Mesenchymal stem cell (in vitro differentiated cells and primary cell): ENCODE measurements at regions not wholly inside any gene's neighbourhood (a gene's known extent, or its start where the extent isn't known, plus 50 kb on each side); places are given as distances from the start of the nearest gene placed in this dataset.

Source experiments
- DNase-seq: peaks from one replicate; pipeline ENCODE4 v3.0.0-alpha.2; 2013
- H2AFZ ChIP-seq: one replicate; pipeline ENCODE4 v1.6.1; 2013; ENCODE audit warnings: low read depth, mild to moderate bottlenecking, control low read depth, inconsistent platforms, low read length, moderate library complexity
- H2AK5ac ChIP-seq: 2 replicates; pipeline ENCODE4 v1.6.1; 2013; ENCODE audit warnings: low read length, moderate library complexity, mild to moderate bottlenecking, inconsistent platforms; ENCODE audit not compliant: severe bottlenecking
- H2BK120ac ChIP-seq: one replicate; pipeline ENCODE4 v1.6.1; 2013; ENCODE audit warnings: low read depth, mild to moderate bottlenecking, inconsistent platforms, low read length, moderate library complexity
- H2BK12ac ChIP-seq, 2 experiments: one replicate each; pipeline ENCODE4 v1.6.1; 2013; ENCODE audit warnings: inconsistent platforms in 2 of 2, low read length in 2 of 2, mild to moderate bottlenecking in 2 of 2, moderate library complexity in 2 of 2, control low read depth in 1 of 2
- H2BK15ac ChIP-seq: one replicate; pipeline ENCODE4 v1.6.1; 2013; ENCODE audit warnings: mild to moderate bottlenecking, low read depth, inconsistent platforms; ENCODE audit not compliant: poor library complexity, severe bottlenecking
- H2BK5ac ChIP-seq: 2 replicates; pipeline ENCODE4 v1.6.1; 2013; ENCODE audit warnings: low read depth, mild to moderate bottlenecking, low read length, control low read depth, inconsistent platforms; ENCODE audit not compliant: poor library complexity, severe bottlenecking
- H3K14ac ChIP-seq, 2 experiments: one replicate each; pipeline ENCODE4 v1.6.1; 2013; ENCODE audit warnings: inconsistent platforms in 2 of 2, low read length in 2 of 2, control low read depth in 1 of 2, mild to moderate bottlenecking in 1 of 2, moderate library complexity in 1 of 2
- H3K18ac ChIP-seq, 2 experiments: one replicate each; pipeline ENCODE4 v1.6.1; 2013; ENCODE audit warnings: inconsistent platforms in 2 of 2, low read length in 2 of 2, control low read depth in 1 of 2, low read depth in 1 of 2, mild to moderate bottlenecking in 1 of 2
- H3K23ac ChIP-seq, 2 experiments: one replicate each; pipeline ENCODE4 v1.6.1; 2013; ENCODE audit warnings: inconsistent platforms in 2 of 2, low read length in 2 of 2, mild to moderate bottlenecking in 2 of 2, moderate library complexity in 2 of 2, control low read depth in 1 of 2
- H3K27ac ChIP-seq: 2 replicates; pipeline ENCODE4 v1.5.1; 2013; ENCODE audit warnings: mild to moderate bottlenecking, moderate library complexity, low read length, control low read depth, inconsistent platforms; ENCODE audit not compliant: poor library complexity, severe bottlenecking
- H3K27me3 ChIP-seq, 2 experiments: 2 replicates each; pipeline versions ENCODE4 v1.6.1 to v1.7.0; 2013; ENCODE audit warnings: low read length in 2 of 2, mild to moderate bottlenecking in 2 of 2, moderate library complexity in 2 of 2, control low read depth in 1 of 2, inconsistent platforms in 1 of 2; ENCODE audit not compliant: control insufficient read depth in 1 of 2, insufficient read depth in 1 of 2
- H3K36me3 ChIP-seq, 2 experiments: 2 replicates each; pipeline versions ENCODE4 v1.6.1 to v1.7.0; 2013; ENCODE audit warnings: low read length in 2 of 2, control low read depth in 1 of 2, inconsistent platforms in 1 of 2, low read depth in 1 of 2, mild to moderate bottlenecking in 1 of 2; ENCODE audit not compliant: insufficient read depth in 2 of 2, control insufficient read depth in 1 of 2
- H3K4ac ChIP-seq, 2 experiments: one replicate each; pipeline ENCODE4 v1.6.1; 2013; ENCODE audit warnings: inconsistent platforms in 2 of 2, low read length in 2 of 2, mild to moderate bottlenecking in 2 of 2, moderate library complexity in 2 of 2, control low read depth in 1 of 2, low read depth in 1 of 2
- H3K4me1 ChIP-seq: 2 replicates; pipeline ENCODE4 v1.6.1; 2013; ENCODE audit warnings: low read depth, low read length, control low read depth; ENCODE audit not compliant: control insufficient read depth, insufficient read depth
- H3K4me2 ChIP-seq: 2 replicates; pipeline ENCODE4 v1.6.1; 2013; ENCODE audit warnings: low read length, mild to moderate bottlenecking, inconsistent platforms; ENCODE audit not compliant: poor library complexity, severe bottlenecking
- H3K4me3 ChIP-seq, 2 experiments: 2 replicates each; pipeline versions ENCODE4 v1.5.1 to v1.7.0; 2013; ENCODE audit warnings: low read length in 2 of 2, mild to moderate bottlenecking in 2 of 2, control low read depth in 1 of 2, low read depth in 1 of 2; ENCODE audit not compliant: insufficient read depth in 1 of 2
- H3K79me1 ChIP-seq: replicated peaks from 2 replicates; pipeline ENCODE4 v1.6.1; 2013; ENCODE audit warnings: mild to moderate bottlenecking, control low read depth, low read length, inconsistent platforms; ENCODE audit not compliant: poor library complexity, severe bottlenecking
- H3K9ac ChIP-seq: 2 replicates; pipeline ENCODE4 v1.7.0; 2013; ENCODE audit warnings: mild to moderate bottlenecking, low read length, moderate library complexity
- H3K9me3 ChIP-seq: 2 replicates; pipeline ENCODE4 v1.7.0; 2013; ENCODE audit warnings: mild to moderate bottlenecking, low read length; ENCODE audit not compliant: control insufficient read depth
- H4K8ac ChIP-seq: one replicate; pipeline ENCODE4 v1.6.1; 2013; ENCODE audit warnings: inconsistent platforms, mild to moderate bottlenecking, low read length, moderate library complexity
- H4K91ac ChIP-seq: one replicate; pipeline ENCODE4 v1.6.1; 2013; ENCODE audit warnings: mild to moderate bottlenecking, low read length, inconsistent platforms
- WGBS: methylation state at CpG from one replicate; pipeline ENCODE4 v1.1.7; 2013; ENCODE audit warnings: mixed read lengths; 5-methylcytosine and 5-hydroxymethylcytosine counted together

- H2BK120ac ChIP-seq: no peak overlapping the region
- no peak overlapping the region for H3K4me2 ChIP-seq
- 82% methylated on average over 3 of the region's 3 CpGs for WGBS
- no peak overlapping the region for H3K27ac ChIP-seq
- H4K8ac ChIP-seq: no peak overlapping the region
- H3K14ac ChIP-seq: no peak overlapping the region
- H2BK12ac ChIP-seq: no peak overlapping the region
- H2AFZ ChIP-seq: no peak overlapping the region
- H3K18ac ChIP-seq: no peak overlapping the region
- H3K4me3 ChIP-seq: no peak overlapping the region
- no peak overlapping the region for H4K91ac ChIP-seq
- peaks cover 0 to 37% of the 10 kb centered on the region in 2 experiments for H3K27me3 ChIP-seq
- H3K4ac ChIP-seq: no peak overlapping the region
- H3K4me1 ChIP-seq: no peaks in the 10 kb centered on the region
- H3K79me1 ChIP-seq: no peaks in the 10 kb centered on the region
- H3K23ac ChIP-seq: no peak overlapping the region
- no peak overlapping the region for H3K9ac ChIP-seq
- H2AK5ac ChIP-seq: no peak overlapping the region
- DNase-seq: no peak
- H3K9me3 ChIP-seq: no peaks in the 10 kb centered on the region
- no peak overlapping the region for H2BK15ac ChIP-seq
- no peaks in the 10 kb centered on the region for H3K36me3 ChIP-seq
- no peak overlapping the region for H2BK5ac ChIP-seq
These were observed 96.3 kb upstream of the RAB6C start for GRCh38 chr2:129883121-129883520.

GRCh38 chr2:129884221-129884786 is 95.2 kb upstream of the RAB6C start:
- H3K4me2 ChIP-seq: no peak overlapping the region
- WGBS: 72% methylated on average over 4 of the region's 4 CpGs
- DNase-seq: no peak

GRCh38 chr2:129885735-129886134 is 93.7 kb upstream of the RAB6C start:
- no peak overlapping the region for H2BK120ac ChIP-seq

More at GRCh38 chr2:129884221-129884786, 95.2 kb upstream of the RAB6C start:
- no peak overlapping the region for H3K14ac ChIP-seq
- H2AK5ac ChIP-seq: no peak overlapping the region
- no peak overlapping the region for H3K9ac ChIP-seq
- no peaks in the 10 kb centered on the region for H3K36me3 ChIP-seq
- no peaks in the 10 kb centered on the region for H3K9me3 ChIP-seq
- no peak overlapping the region for H3K4me3 ChIP-seq
- H2AFZ ChIP-seq: no peak overlapping the region
- H3K4ac ChIP-seq: no peak overlapping the region
- H3K18ac ChIP-seq: no peak overlapping the region
- H3K27ac ChIP-seq: no peak overlapping the region
- no peak overlapping the region for H2BK120ac ChIP-seq
- H4K8ac ChIP-seq: no peak overlapping the region
- no peak overlapping the region for H4K91ac ChIP-seq
- H3K4me1 ChIP-seq: no peaks in the 10 kb centered on the region
- H2BK15ac ChIP-seq: no peak overlapping the region
- H3K23ac ChIP-seq: no peak overlapping the region
- peaks cover 0 to 41% of the 10 kb centered on the region in 2 experiments for H3K27me3 ChIP-seq
- H3K79me1 ChIP-seq: no peaks in the 10 kb centered on the region
- H2BK5ac ChIP-seq: no peak overlapping the region
- no peak overlapping the region for H2BK12ac ChIP-seq

GRCh38 chr2:129887688-129888266 is 91.7 kb upstream of the RAB6C start:
- H2AFZ ChIP-seq: no peak overlapping the region
- no peak overlapping the region for H4K91ac ChIP-seq
- peaks cover 0 to 69% of the 10 kb centered on the region in 2 experiments for H3K27me3 ChIP-seq
- no peak overlapping the region for H3K4ac ChIP-seq
- H2BK5ac ChIP-seq: no peak overlapping the region
- H2BK12ac ChIP-seq: no peak overlapping the region
- H3K23ac ChIP-seq: no peak overlapping the region
- H2AK5ac ChIP-seq: no peak overlapping the region
- no peak overlapping the region for H2BK15ac ChIP-seq
- H3K79me1 ChIP-seq: no peaks in the 10 kb centered on the region
- H3K27ac ChIP-seq: no peak overlapping the region
- WGBS: 56% methylated on average over 2 of the region's 3 CpGs
- H3K4me1 ChIP-seq: no peaks in the 10 kb centered on the region
- H3K4me3 ChIP-seq: no peak overlapping the region
- no peaks in the 10 kb centered on the region for H3K9me3 ChIP-seq
- no peak overlapping the region for H4K8ac ChIP-seq
- H3K14ac ChIP-seq: no peak overlapping the region
- no peak overlapping the region for H3K18ac ChIP-seq
- H3K36me3 ChIP-seq: no peaks in the 10 kb centered on the region
- DNase-seq: no peak
- no peak overlapping the region for H3K9ac ChIP-seq
- H3K4me2 ChIP-seq: no peak overlapping the region
- H2BK120ac ChIP-seq: no peak overlapping the region

More at GRCh38 chr2:129885735-129886134, 93.7 kb upstream of the RAB6C start:
- H3K23ac ChIP-seq: no peak overlapping the region
- H2BK5ac ChIP-seq: no peak overlapping the region
- no peaks in the 10 kb centered on the region for H3K4me1 ChIP-seq
- WGBS: 40% methylated on average over 5 of the region's 5 CpGs
- no peaks in the 10 kb centered on the region for H3K9me3 ChIP-seq
- H3K79me1 ChIP-seq: no peaks in the 10 kb centered on the region
- no peak overlapping the region for H3K4me3 ChIP-seq
- no peak overlapping the region for H3K9ac ChIP-seq
- no peak overlapping the region for H3K4ac ChIP-seq
- H3K14ac ChIP-seq: no peak overlapping the region
- H3K27ac ChIP-seq: no peak overlapping the region
- no peak overlapping the region for H4K8ac ChIP-seq
- DNase-seq: no peak
- H4K91ac ChIP-seq: no peak overlapping the region
- no peak overlapping the region for H2BK12ac ChIP-seq
- H2BK15ac ChIP-seq: no peak overlapping the region
- peaks cover 0 to 55% of the 10 kb centered on the region in 2 experiments for H3K27me3 ChIP-seq
- H2AFZ ChIP-seq: no peak overlapping the region
- H3K36me3 ChIP-seq: no peaks in the 10 kb centered on the region
- no peak overlapping the region for H3K18ac ChIP-seq
- no peak overlapping the region for H3K4me2 ChIP-seq
- no peak overlapping the region for H2AK5ac ChIP-seq
